ENCODE measurements at regions not wholly inside any gene's neighbourhood (a gene's known extent, or its start where the extent isn't known, plus 50 kb on each side); places are given as distances from the start of the nearest gene placed in this dataset.

GRCh38 chr2:39549718-39550464 lies 112.8 kb upstream of the MAP4K3 start:
- no peak overlapping the region for H4K91ac ChIP-seq (ENCODE audit: low read depth, low read length, poor library complexity)
- H3K14ac ChIP-seq (ENCODE audit: low read length), result no peak overlapping the region
- no peaks in the 10 kb centered on the region for H3K36me3 ChIP-seq (replicated peaks in 1 of 2; ENCODE audit: control insufficient read depth in 2 of 2, insufficient read depth in 2 of 2, low read length in 2 of 2)
- H2BK120ac ChIP-seq (ENCODE audit: low read depth, low read length), result no peak overlapping the region
- H3K4ac ChIP-seq (ENCODE audit: low read length), result no peak overlapping the region
- no peaks in the 10 kb centered on the region for H3K79me1 ChIP-seq (ENCODE audit: low read depth, low read length)
- no CpG with 5 or more reads among the region's 9 CpGs for WGBS, 2 donors (ENCODE audit: extremely low coverage in 2 of 2, insufficient read length in 2 of 2, insufficient replicate concordance in 1 of 2)
- H3K4me1 ChIP-seq (ENCODE audit: control insufficient read depth in 2 of 2, insufficient read depth in 1 of 2, low read depth in 1 of 2, low read length in 2 of 2), result no peaks in the 10 kb centered on the region
- no peak overlapping the region for H3K18ac ChIP-seq (ENCODE audit: low read length)
- no peak overlapping the region for H3K9ac ChIP-seq (ENCODE audit: low read depth, low read length, poor library complexity)
- no peak overlapping the region for H2BK12ac ChIP-seq (ENCODE audit: low read length)
- no peak overlapping the region for H3K23ac ChIP-seq (ENCODE audit: low read depth, low read length, poor library complexity)
- no peak for DNase-seq (ENCODE audit: low spot score)
- no peak overlapping the region for H4K8ac ChIP-seq (ENCODE audit: low read depth, low read length)
- H3K4me2 ChIP-seq (ENCODE audit: insufficient read depth, low read length, poor library complexity, severe bottlenecking), result no peak overlapping the region
- H3K4me3 ChIP-seq (ENCODE audit: low read length in 2 of 2), result no peak overlapping the region
- H3K27me3 ChIP-seq (ENCODE audit: control insufficient read depth in 3 of 3, insufficient read depth in 3 of 3, low read depth in 1 of 3, low read length in 3 of 3), result no peaks in the 10 kb centered on the region
- no peak overlapping the region for H2BK15ac ChIP-seq (ENCODE audit: low read length)
- H3K27ac ChIP-seq (replicated peaks; ENCODE audit: low read length), result no peak overlapping the region
- H2AK5ac ChIP-seq (ENCODE audit: low read depth, low read length), result no peak overlapping the region
- peaks cover 0 to 24% of the 10 kb centered on the region in 2 donors for H3K9me3 ChIP-seq (replicated peaks in 1 of 2; ENCODE audit: control insufficient read depth in 2 of 2, insufficient read depth in 1 of 2, low read depth in 1 of 2, low read length in 2 of 2)
- no peak overlapping the region for H2BK5ac ChIP-seq (ENCODE audit: low read length)
- no peak overlapping the region for H2AFZ ChIP-seq (ENCODE audit: low read length)

GRCh38 chr2:39550701-39551285 lies 113.7 kb upstream of the MAP4K3 start:
- no peak overlapping the region for H3K9ac ChIP-seq (ENCODE audit: low read depth, low read length, poor library complexity)
- no peak for DNase-seq (ENCODE audit: low spot score)
- H4K8ac ChIP-seq (ENCODE audit: low read depth, low read length), result no peak overlapping the region
- no peak overlapping the region for H3K4me2 ChIP-seq (ENCODE audit: insufficient read depth, low read length, poor library complexity, severe bottlenecking)
- no peak overlapping the region for H2BK12ac ChIP-seq (ENCODE audit: low read length)
- no peaks in the 10 kb centered on the region for H3K4me1 ChIP-seq (ENCODE audit: control insufficient read depth in 2 of 2, insufficient read depth in 1 of 2, low read depth in 1 of 2, low read length in 2 of 2)
- H2BK5ac ChIP-seq (ENCODE audit: low read length), result no peak overlapping the region
- no peak overlapping the region for H2AK5ac ChIP-seq (ENCODE audit: low read depth, low read length)
- H3K23ac ChIP-seq (ENCODE audit: low read depth, low read length, poor library complexity), result no peak overlapping the region
- no peak overlapping the region for H3K27ac ChIP-seq (replicated peaks; ENCODE audit: low read length)
- H3K9me3 ChIP-seq (replicated peaks in 1 of 2; ENCODE audit: control insufficient read depth in 2 of 2, insufficient read depth in 1 of 2, low read depth in 1 of 2, low read length in 2 of 2), result peaks cover 0 to 24% of the 10 kb centered on the region in 2 donors
- H2AFZ ChIP-seq (ENCODE audit: low read length), result no peak overlapping the region
- WGBS, 2 donors (ENCODE audit: extremely low coverage in 2 of 2, insufficient read length in 2 of 2, insufficient replicate concordance in 1 of 2), result no CpG with 5 or more reads among the region's 4 CpGs
- no peak overlapping the region for H3K4ac ChIP-seq (ENCODE audit: low read length)
- H3K4me3 ChIP-seq (ENCODE audit: low read length in 2 of 2), result no peak overlapping the region
- H3K36me3 ChIP-seq (replicated peaks in 1 of 2; ENCODE audit: control insufficient read depth in 2 of 2, insufficient read depth in 2 of 2, low read length in 2 of 2), result no peaks in the 10 kb centered on the region
- no peaks in the 10 kb centered on the region for H3K27me3 ChIP-seq (ENCODE audit: control insufficient read depth in 3 of 3, insufficient read depth in 3 of 3, low read depth in 1 of 3, low read length in 3 of 3)
- H2BK120ac ChIP-seq (ENCODE audit: low read depth, low read length), result no peak overlapping the region
- H3K79me1 ChIP-seq (ENCODE audit: low read depth, low read length), result no peaks in the 10 kb centered on the region
- no peak overlapping the region for H3K18ac ChIP-seq (ENCODE audit: low read length)
- no peak overlapping the region for H3K14ac ChIP-seq (ENCODE audit: low read length)
- no peak overlapping the region for H2BK15ac ChIP-seq (ENCODE audit: low read length)
- no peak overlapping the region for H4K91ac ChIP-seq (ENCODE audit: low read depth, low read length, poor library complexity)

- no CpG with 5 or more reads among the region's 1 CpG for WGBS, 2 donors (ENCODE audit: extremely low coverage in 2 of 2, insufficient read length in 2 of 2, insufficient replicate concordance in 1 of 2)
- H3K27me3 ChIP-seq (ENCODE audit: control insufficient read depth in 3 of 3, insufficient read depth in 3 of 3, low read depth in 1 of 3, low read length in 3 of 3), result no peaks in the 10 kb centered on the region
Observed at GRCh38 chr2:39558906-39559305, 106.8 kb upstream of the TMEM178A start.

GRCh38 chr2:39563572-39563971 lies 102.1 kb upstream of the TMEM178A start:
- Histone ChIP-seq H3K4me2 (ENCODE audit: insufficient read depth, low read length, poor library complexity, severe bottlenecking) (no peak overlapping the region), H2AK5ac (ENCODE audit: low read depth, low read length) (no peak overlapping the region), H3K4me3 (ENCODE audit: low read length in 2 of 2) (no peak overlapping the region), H3K23ac (ENCODE audit: low read depth, low read length, poor library complexity) (no peak overlapping the region), H3K79me1 (ENCODE audit: low read depth, low read length) (no peaks in the 10 kb centered on the region), H2AFZ (ENCODE audit: low read length) (no peak overlapping the region), H4K91ac (ENCODE audit: low read depth, low read length, poor library complexity) (no peak overlapping the region), H3K27ac (replicated peaks; ENCODE audit: low read length) (no peak overlapping the region), H2BK15ac (ENCODE audit: low read length) (no peak overlapping the region), H3K4me1 (ENCODE audit: control insufficient read depth in 2 of 2, insufficient read depth in 1 of 2, low read depth in 1 of 2, low read length in 2 of 2) (peaks cover 0 to under 1% of the 10 kb centered on the region in 2 donors), H3K18ac (ENCODE audit: low read length) (no peak overlapping the region), H3K9me3 (replicated peaks in 1 of 2; ENCODE audit: control insufficient read depth in 2 of 2, insufficient read depth in 1 of 2, low read depth in 1 of 2, low read length in 2 of 2) (peaks cover 9 to 27% of the 10 kb centered on the region in 2 donors), H3K9ac (ENCODE audit: low read depth, low read length, poor library complexity) (no peak overlapping the region), H2BK5ac (ENCODE audit: low read length) (no peak overlapping the region), H3K36me3 (replicated peaks in 1 of 2; ENCODE audit: control insufficient read depth in 2 of 2, insufficient read depth in 2 of 2, low read length in 2 of 2) (no peaks in the 10 kb centered on the region), H3K4ac (ENCODE audit: low read length) (no peak overlapping the region), H3K27me3 (ENCODE audit: control insufficient read depth in 3 of 3, insufficient read depth in 3 of 3, low read depth in 1 of 3, low read length in 3 of 3) (no peaks in the 10 kb centered on the region), H3K14ac (ENCODE audit: low read length) (no peak overlapping the region), H4K8ac (ENCODE audit: low read depth, low read length) (no peak overlapping the region), H2BK12ac (ENCODE audit: low read length) (no peak overlapping the region), H2BK120ac (ENCODE audit: low read depth, low read length) (no peak overlapping the region)
- no peak for DNase-seq (ENCODE audit: low spot score)

More at GRCh38 chr2:39558906-39559305, 106.8 kb upstream of the TMEM178A start:
- no peak overlapping the region for H3K27ac ChIP-seq (replicated peaks; ENCODE audit: low read length)
- H2AFZ ChIP-seq (ENCODE audit: low read length), result no peak overlapping the region
- no peak overlapping the region for H2BK120ac ChIP-seq (ENCODE audit: low read depth, low read length)
- no peak overlapping the region for H3K23ac ChIP-seq (ENCODE audit: low read depth, low read length, poor library complexity)
- no peak overlapping the region for H2BK12ac ChIP-seq (ENCODE audit: low read length)
- no peak overlapping the region for H2AK5ac ChIP-seq (ENCODE audit: low read depth, low read length)
- no peak overlapping the region for H4K8ac ChIP-seq (ENCODE audit: low read depth, low read length)
- no peak overlapping the region for H3K14ac ChIP-seq (ENCODE audit: low read length)
- H3K4me2 ChIP-seq (ENCODE audit: insufficient read depth, low read length, poor library complexity, severe bottlenecking), result no peak overlapping the region
- H3K18ac ChIP-seq (ENCODE audit: low read length), result no peak overlapping the region
- H4K91ac ChIP-seq (ENCODE audit: low read depth, low read length, poor library complexity), result no peak overlapping the region
- H3K4me3 ChIP-seq (ENCODE audit: low read length in 2 of 2), result no peak overlapping the region
- no peak overlapping the region for H2BK15ac ChIP-seq (ENCODE audit: low read length)
- no peak overlapping the region for H3K9ac ChIP-seq (ENCODE audit: low read depth, low read length, poor library complexity)
- no peak overlapping the region for H2BK5ac ChIP-seq (ENCODE audit: low read length)
- peaks cover 2 to 21% of the 10 kb centered on the region in 2 donors for H3K9me3 ChIP-seq (replicated peaks in 1 of 2; ENCODE audit: control insufficient read depth in 2 of 2, insufficient read depth in 1 of 2, low read depth in 1 of 2, low read length in 2 of 2)
- DNase-seq (ENCODE audit: low spot score), result no peak
- no peaks in the 10 kb centered on the region for H3K4me1 ChIP-seq (ENCODE audit: control insufficient read depth in 2 of 2, insufficient read depth in 1 of 2, low read depth in 1 of 2, low read length in 2 of 2)
- H3K36me3 ChIP-seq (replicated peaks in 1 of 2; ENCODE audit: control insufficient read depth in 2 of 2, insufficient read depth in 2 of 2, low read length in 2 of 2), result no peaks in the 10 kb centered on the region
- no peaks in the 10 kb centered on the region for H3K79me1 ChIP-seq (ENCODE audit: low read depth, low read length)
- no peak overlapping the region for H3K4ac ChIP-seq (ENCODE audit: low read length)
